ENCODE measurements at regions not wholly inside any gene's neighbourhood (a gene's known extent, or its start where the extent isn't known, plus 50 kb on each side); places are given as distances from the start of the nearest gene placed in this dataset.
A peak's percentile ranks its signal among the peaks of the same experiment; 100 is the strongest.

GRCh38 chr14:51400139-51400538 lies 160.1 kb downstream of the TMX1 start:
- DNase-seq = no peak

DNA sequence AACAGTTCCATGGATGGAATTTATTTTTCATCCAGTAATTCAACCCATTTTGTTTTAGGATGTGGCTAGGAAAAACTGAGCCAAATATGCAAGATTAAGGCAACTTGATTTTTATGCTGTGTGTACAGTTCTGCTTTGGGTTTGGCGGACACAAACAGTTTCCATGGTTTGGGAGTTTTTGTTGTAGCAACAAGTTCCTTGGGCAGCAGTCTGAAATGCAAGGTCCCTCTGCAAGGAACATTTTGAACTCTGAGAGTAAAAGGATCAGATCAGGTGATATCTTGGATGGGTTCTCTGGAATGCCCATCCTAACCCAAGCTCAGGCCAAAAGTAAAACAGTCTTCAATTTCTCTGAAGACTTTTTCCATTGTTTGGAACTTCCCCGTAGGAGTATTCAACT lies 161.2 kb downstream of the TMX1 start:
- DNase-seq = no peak

DNA sequence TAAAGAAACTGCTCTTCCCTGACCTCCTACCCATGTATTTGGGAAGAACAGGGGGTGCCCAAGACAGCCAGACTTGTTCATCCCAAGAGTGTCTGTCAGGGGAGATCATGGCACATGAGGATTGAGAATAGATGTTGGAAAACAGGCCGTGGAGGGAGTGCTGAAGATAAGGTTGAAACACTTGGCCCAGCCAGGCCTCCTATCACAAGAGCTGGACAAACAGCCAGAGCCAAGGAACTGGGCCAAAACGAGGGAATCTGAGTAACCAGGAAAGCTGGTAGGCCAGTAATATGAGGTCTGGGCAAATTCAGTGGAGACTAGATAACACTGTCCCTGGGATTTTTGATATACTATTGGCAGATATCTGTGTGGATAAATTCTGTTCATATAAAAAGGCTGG lies 161.7 kb downstream of the TMX1 start:
- no peak for DNase-seq

DNA sequence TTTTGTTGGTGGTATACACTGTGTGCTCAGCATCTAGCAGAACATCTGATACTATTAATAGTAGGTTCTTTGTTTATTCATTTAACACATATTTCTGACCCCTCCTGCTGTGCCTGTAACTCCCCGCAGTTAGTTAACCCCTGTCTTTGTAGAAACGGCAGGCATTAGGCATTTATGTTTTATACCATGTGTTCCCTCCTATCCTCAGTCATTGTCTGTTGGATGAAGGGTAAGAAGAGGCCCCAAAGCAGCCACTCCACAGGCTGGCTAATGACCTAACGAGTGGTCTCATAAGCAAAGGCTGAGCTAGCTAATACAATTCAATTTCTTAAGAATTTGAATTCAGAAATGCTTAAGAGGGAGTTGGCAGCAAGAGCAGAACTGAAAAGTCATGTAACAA lies 170.8 kb downstream of the TMX1 start:
- peak; percentile 9 for DNase-seq

- DNase-seq = no peak
These were observed 179.6 kb downstream of the TMX1 start for GRCh38 chr14:51419685-51420084.

DNA sequence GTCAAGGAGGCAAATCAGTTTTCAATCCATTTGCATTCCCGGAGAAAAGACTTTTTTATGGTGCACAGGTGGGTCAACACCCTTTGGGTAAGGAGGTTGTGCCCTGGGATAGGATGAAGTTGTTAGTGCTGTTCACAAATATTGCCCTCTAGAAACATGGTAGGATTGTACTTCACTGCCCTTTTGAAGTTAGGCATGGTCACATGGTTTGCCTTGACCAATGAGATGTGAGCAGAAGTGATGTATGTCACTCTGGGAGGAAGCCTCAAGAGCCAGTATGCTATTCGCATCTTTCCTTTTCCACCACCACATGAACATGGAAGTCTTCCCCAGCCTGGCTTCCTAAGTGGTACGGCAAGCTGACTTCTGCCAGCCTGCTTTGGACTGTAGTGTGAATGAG lies 182.7 kb downstream of the TMX1 start:
- DNase-seq = no peak

- DNase-seq = no peak
These were observed 184.0 kb downstream of the TMX1 start for GRCh38 chr14:51424041-51424440.

DNA sequence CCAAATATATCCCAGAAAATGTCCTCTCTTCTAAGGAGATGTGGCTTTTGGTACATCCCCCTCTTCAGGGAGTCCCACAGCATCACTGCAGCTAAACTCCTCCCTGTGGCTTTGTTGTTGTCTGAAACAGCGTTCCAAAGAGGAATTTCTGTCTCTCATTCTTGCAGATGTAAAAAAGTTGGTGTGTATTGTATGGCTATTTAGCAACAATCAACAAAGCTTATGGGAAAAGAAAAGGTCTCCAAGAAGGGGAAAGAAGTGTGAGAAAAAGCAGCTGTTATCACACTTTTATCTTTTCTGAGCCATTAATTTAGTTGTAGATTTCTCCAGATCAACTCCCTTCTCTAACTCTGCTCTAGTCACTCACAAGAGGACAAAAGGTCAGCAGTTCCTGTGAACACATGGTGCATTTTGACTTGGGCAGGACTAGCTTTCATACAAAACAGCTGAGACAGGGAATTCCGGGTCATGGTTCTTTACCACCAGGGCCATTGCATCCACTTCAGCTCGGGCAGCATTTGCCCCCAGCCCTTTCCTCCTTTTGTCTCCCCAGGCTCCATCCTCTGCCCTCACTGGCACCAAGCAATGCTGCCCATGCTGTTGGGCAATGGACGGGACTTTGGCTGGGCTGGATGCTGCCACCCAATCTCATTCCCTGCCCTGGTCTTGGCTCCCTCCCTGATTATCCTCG lies 184.7 kb downstream of the TMX1 start:
- DNase-seq = no peak

- DNase-seq = no peak
These were observed 188.9 kb downstream of the TMX1 start for GRCh38 chr14:51428981-51429380.

DNA sequence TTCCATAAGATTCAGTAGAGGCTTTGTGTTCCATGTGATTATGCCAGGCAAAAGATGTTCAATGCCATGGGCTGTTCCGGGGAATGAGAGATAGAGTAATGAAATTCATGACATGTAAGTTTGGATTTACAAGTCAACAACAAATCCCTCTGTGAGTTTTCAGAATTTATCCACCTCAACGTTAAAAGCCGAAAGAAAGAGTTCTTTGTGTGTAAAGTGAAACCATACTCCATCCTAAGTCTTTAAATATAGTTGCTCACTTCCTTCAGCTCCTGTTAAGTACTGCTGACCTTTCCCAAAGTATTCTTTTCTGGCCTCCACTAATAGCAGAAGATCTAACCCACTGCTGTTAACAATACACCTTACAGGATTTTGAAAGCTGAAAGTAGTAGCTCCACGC lies 190.0 kb downstream of the TMX1 start:
- no peak for DNase-seq

DNA sequence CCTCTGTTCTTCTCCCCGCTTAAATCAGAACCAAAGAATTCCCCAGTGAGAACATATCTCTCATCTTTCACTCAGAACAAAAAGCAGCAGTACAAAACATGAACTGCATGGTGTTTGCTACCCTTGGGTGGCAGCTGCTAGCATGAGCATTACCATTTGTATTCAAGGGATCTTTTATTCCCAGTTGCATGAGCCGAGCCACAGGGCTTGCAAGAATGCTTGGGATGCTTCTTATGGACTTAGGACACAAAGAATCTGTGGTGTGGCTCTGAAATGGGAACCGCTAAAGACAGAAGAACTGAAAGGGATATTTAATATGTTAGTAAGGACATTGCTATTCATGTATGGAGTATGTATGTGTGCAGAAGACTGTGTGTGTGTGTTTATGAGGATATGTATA lies 190.6 kb downstream of the TMX1 start:
- no peak for DNase-seq

- DNase-seq = no peak
These were observed 191.1 kb downstream of the TMX1 start for GRCh38 chr14:51431033-51431709.

DNA sequence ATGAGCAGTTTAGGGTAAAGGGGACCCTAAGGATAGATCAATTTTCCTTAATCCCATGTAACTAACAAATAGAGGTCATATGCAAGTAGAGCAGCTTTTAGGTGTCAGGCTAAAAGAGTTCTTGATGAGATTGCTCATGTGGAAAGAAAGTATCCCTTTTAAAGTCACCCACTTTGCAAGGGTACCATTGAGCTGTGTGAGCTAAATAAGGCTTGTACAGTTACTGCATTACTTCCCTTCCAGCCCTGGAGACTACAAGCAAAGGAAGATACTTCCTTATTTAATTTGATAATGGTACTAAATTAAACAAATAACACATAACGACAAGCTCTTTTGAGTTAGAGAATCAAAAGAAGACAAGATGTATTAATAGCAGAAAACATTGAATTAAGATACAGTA lies 191.7 kb downstream of the TMX1 start:
- DNase-seq = no peak

GRCh38 chr14:51432302-51432948 lies 192.4 kb downstream of the TMX1 start:
- no peak for DNase-seq

DNA sequence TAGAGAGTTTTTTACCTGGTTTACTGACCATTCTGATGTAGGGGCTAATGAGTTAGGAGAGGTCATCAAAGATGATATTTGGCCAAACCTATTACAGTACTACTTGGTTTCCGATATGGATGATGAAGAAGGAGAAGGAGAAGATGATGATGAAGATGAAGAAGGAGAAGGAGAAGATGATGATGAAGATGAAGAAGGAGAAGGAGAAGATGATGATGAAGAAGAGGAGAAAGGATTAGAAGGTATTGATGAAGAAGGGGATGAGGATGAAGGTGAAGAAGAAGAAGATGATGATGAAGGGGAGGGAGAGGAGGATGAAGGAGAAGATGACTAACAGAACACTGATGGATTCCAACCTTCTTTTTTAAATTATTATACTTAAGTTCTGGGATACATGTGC lies 196.6 kb downstream of the TMX1 start:
- no peak for DNase-seq

DNA sequence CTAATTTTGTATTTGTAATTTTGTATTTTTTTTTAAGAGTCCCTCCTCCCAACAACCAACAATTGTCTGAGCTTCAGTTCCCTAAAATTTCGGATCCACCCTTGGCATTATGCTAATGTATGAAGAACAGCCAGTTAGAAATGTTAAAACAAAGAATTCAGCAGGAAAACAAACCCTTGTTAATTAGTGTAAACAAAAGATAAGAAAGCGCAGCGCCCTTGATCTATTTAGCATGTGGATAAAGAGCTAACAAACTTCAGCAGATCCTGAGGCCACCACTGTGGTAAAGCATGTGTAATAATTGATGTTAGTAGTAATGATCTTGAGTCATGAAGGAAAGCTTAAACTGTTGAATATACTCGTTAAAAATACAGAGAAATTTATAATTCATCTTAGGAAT lies 199.8 kb downstream of the TMX1 start:
- no peak for DNase-seq

- no peak for DNase-seq
These were observed 201.0 kb downstream of the TMX1 start for GRCh38 chr14:51441001-51441400.

DNA sequence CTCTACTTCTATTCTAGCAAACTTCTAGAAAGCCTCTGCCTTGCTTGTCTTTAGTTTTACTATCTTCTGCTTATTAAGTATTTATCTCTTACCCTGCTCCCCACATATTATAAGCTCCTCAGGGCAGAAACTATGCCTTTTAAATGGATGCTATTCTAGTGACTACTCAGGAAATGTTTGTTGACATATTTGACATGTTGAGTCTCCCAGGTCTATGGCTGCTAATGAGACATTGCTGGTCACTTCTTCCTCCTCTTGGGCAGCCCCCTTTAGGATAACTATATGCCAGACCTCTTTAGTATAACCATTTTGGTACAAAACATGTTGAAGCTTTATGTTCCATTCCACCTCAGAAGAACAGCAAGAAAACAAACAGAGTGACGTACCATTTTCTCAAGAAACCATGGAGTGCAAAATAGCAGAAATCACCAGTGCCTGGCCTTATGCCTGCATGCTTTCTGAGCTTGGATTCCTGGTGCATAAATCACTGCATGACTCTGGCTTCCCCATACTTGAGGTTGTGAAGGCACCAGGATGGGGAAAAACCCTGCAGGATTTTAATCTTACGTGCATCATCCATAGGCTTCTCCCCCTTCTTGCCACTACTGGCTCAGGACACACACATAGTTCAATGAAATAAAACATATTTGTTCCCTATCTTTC lies 202.6 kb downstream of the TMX1 start:
- DNase-seq = no peak

DNA sequence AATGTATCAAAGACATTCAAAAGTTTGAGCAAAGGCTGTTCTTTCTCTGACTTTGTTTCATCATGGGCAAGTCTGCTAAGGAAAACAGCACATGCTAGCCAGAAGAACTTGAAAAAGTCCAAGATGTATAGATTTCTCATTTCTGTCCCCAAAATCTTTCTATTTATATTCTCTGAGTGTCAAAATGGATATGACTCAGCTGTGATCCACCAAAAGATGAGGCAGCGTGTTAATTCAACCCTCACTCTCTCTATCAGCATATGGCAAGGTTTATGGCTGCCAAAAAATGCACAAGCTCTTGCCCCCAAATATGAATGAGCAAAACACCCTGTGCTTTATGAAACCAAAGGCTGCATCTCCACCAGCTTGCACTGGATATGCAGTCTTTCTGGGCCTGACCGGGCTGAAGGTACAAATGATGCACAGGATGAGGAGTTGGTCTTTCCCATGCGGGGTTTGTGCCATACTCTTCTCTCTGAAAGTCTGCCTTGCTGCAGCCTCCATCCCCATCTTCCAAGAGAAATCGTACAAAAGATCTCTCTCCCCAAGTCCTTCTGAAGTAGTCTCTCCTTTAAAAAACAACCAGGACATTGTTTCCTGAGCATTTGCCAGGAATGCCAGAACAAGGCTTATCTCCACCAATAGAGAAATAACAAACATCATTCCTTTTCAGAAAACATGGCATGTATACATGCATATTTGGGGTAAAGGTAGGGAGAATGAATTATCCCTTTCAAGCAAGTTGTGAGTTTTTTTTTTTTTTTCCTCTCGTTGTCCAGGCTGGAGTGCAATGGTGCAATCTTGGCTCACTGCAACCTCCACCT lies 203.4 kb downstream of the TMX1 start:
- DNase-seq = no peak

- DNase-seq = no peak
These were observed 204.4 kb downstream of the TMX1 start for GRCh38 chr14:51444353-51445000.

DNA sequence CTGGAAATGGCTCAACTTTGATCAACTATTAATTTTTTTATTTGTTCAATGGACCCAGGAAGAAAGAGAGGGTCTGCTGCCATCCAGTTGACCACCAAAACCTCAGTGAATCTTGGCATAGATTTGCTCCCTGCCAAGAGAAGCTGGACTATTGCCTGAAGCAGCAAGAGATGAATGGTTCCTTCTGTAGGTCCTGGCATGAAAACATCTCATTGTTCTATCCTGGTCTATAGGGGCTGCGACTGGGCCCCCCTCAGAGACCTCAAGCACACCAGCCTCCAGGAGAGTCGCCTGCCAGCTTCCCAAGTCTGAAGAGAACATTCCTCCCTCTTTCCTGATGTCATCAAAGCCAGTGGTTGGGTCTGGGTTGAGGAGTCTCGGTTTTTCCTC lies 204.9 kb downstream of the TMX1 start:
- no peak for DNase-seq

GRCh38 chr14:51446771-51447170 lies 204.9 kb upstream of the FRMD6 start:
- DNase-seq = no peak

GRCh38 chr14:51447411-51447810 lies 204.3 kb upstream of the FRMD6 start:
- DNase-seq = no peak
